Fibroblast of pulmonary artery (primary cell): ENCODE measurements at regions not wholly inside any gene's neighbourhood (a gene's known extent, or its start where the extent isn't known, plus 50 kb on each side); places are given as distances from the start of the nearest gene placed in this dataset.

Experiments used
- DNase-seq: peaks from one replicate; pipeline ENCODE4 v3.0.0-alpha.2; 2010; ENCODE audit warnings: low read depth
- H3K4me3 ChIP-seq: replicated peaks from 2 replicates; pipeline ENCODE4 v1.5.1; 2011; ENCODE audit warnings: low read depth, mild to moderate bottlenecking, control low read depth, low read length, moderate library complexity
- CTCF ChIP-seq: IDR thresholded peaks from 2 replicates; pipeline ENCODE4 v1.5.1; 2011; ENCODE audit warnings: mild to moderate bottlenecking, control low read depth, low read length, inconsistent platforms; ENCODE audit errors: missing control alignments

GRCh38 chr4:19729886-19730651 is 521.6 kb upstream of the SLIT2 start:
- no peak for TF ChIP-seq CTCF
- peak; percentile 76 for DNase-seq
- no peak overlapping the region for H3K4me3 ChIP-seq

GRCh38 chr4:19728773-19729172 is 522.9 kb upstream of the SLIT2 start:
- H3K4me3 ChIP-seq = no peak overlapping the region
- no peak for TF ChIP-seq CTCF
- no peak for DNase-seq

GRCh38 chr4:19727141-19727540 is 524.6 kb upstream of the SLIT2 start:
- no peak for TF ChIP-seq CTCF
- DNase-seq = no peak
- H3K4me3 ChIP-seq = no peak overlapping the region

DNA sequence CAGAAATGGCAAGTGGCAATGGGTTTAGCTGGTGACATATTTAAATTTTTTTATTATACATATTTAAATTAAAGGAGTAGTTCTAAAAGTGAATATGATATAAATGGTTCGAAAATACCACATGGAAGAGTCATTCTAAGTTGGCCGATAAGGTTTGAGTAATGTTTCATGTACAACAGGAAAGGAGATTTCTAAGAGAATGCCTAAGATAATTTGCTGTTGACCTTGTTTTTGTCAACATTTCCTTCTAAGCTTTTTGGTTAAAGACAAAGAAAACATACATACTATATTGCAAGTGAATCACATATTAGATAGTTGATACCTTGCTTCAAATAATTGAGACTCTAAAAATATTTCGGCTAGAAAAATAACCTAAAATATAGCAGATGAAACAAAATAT is 526.6 kb upstream of the SLIT2 start:
- DNase-seq = peak; percentile 65
- no peak overlapping the region for H3K4me3 ChIP-seq
- no peak for TF ChIP-seq CTCF

DNA sequence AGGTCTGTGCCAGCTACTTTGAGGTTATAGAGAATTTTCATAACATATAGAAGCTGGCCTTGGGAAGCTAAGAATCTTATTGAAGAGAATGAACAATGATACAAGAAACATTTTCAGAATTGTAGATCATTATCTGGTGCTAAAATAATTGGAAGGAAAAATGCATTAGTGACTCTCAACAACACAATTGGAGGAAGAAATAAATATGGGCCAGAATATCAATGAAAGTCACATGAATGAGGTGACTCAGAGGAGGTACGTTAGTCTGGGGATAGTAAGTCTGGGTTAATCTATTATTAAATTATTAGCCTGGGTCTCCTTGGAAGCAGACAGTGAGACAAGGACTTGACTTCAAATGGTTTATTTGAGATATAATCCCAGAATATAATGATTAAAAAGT is 529.3 kb upstream of the SLIT2 start:
- no peak overlapping the region for H3K4me3 ChIP-seq
- no peak for DNase-seq

DNA sequence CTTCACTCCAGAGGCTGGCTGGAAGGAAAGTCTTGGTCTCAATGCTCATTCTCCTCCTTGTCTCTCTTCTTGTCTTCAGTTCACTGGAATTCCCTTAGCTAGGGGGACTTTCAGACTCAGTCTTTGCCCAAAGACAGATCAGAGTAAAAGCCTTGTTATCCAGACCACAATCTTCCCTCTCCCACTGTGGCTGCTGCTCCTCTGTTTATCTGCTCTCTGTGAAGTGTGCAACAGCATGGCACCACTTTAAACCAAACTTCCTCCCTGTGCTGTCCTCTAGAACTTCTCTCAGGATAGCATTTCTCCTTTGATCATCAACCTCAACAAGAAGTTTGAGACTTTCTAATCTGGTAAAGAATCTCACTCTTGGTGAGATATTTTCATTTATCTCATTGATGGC is 530.1 kb upstream of the SLIT2 start:
- DNase-seq = no peak
- TF ChIP-seq CTCF = no peak
- no peak overlapping the region for H3K4me3 ChIP-seq

More for the DNA sequence above, 529.3 kb upstream of the SLIT2 start:
- no peak for TF ChIP-seq CTCF

GRCh38 chr4:19720610-19721009 is 531.1 kb upstream of the SLIT2 start:
- TF ChIP-seq CTCF = no peak
- no peak for DNase-seq

More at GRCh38 chr4:19720610-19721009, 531.1 kb upstream of the SLIT2 start:
- H3K4me3 ChIP-seq = no peak overlapping the region
